Astrocyte of the cerebellum (primary cell): ENCODE measurements at regions not wholly inside any gene's neighbourhood (a gene's known extent, or its start where the extent isn't known, plus 50 kb on each side); places are given as distances from the start of the nearest gene placed in this dataset.
"Not testable (repeated sequence)": the region's sequence is repeated elsewhere in the genome, so short reads cannot be mapped to it uniquely, and the experiment has no call there.

ENCODE experiments used
- DNase-seq: peaks from one replicate; pipeline ENCODE4 v3.0.0-alpha.2; 2011; ENCODE audit warnings: low read depth
- H3K4me3 ChIP-seq: 2 replicates; pipeline ENCODE4 v1.5.1; 2011; ENCODE audit warnings: mild to moderate bottlenecking, low read depth, low read length, moderate library complexity
- in situ Hi-C: cut with HindIII; loops from 2 replicates; pipeline ENCODE4 v1.10.0; 2017; ENCODE audit warnings: low sequenced_read_pairs
- TF ChIP-seq, protein P1 (sequence below): IDR thresholded peaks from 2 replicates; pipeline ENCODE4 v1.5.1; 2012; ENCODE audit warnings: low read length, low read depth, moderate library complexity, mild to moderate bottlenecking; ENCODE audit errors: missing control alignments

DNA sequence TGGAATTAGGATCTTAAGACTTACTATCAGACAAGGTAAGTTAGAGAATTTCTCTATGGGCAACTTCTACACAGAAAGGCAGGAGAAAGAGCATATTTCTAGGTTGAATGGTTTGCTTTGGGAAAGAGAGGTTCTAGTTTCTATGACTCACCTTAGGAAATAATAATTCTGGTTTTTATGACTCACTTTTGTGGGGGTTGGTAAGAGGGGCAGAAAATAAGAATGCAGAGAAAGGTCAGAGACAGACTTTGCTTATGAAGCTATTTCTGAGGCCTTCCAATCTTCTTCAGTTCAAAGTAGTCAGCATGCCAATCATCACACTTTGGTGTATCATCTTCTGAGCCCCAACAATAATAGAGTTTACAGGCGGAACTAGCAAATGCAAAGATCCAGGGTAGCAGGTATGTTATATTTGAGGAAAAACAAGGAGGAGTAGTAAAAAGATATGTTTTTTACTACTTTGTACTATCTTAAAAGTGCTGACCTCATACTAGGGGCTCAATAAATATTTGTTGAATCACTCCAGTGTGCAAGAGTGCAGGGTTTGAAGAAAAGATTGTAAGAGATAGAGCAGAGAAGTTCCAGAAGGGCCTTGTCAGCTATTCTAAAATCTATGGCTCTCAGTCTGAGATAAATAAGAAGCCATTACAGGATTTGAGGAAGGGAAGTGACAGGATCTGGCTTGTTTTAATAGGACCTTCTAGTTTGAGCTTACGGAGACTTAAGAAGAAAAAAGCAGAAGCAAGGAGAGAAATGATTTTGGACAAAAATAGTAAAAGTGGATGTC lies 56.7 kb upstream of the LRFN5 start:
- DNase-seq, result peak; percentile 28
- TF ChIP-seq, protein P1, sequence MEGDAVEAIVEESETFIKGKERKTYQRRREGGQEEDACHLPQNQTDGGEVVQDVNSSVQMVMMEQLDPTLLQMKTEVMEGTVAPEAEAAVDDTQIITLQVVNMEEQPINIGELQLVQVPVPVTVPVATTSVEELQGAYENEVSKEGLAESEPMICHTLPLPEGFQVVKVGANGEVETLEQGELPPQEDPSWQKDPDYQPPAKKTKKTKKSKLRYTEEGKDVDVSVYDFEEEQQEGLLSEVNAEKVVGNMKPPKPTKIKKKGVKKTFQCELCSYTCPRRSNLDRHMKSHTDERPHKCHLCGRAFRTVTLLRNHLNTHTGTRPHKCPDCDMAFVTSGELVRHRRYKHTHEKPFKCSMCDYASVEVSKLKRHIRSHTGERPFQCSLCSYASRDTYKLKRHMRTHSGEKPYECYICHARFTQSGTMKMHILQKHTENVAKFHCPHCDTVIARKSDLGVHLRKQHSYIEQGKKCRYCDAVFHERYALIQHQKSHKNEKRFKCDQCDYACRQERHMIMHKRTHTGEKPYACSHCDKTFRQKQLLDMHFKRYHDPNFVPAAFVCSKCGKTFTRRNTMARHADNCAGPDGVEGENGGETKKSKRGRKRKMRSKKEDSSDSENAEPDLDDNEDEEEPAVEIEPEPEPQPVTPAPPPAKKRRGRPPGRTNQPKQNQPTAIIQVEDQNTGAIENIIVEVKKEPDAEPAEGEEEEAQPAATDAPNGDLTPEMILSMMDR, result no peak
- in situ Hi-C loops, result no loop called here
- H3K4me3 ChIP-seq, result no peak overlapping the region

DNA sequence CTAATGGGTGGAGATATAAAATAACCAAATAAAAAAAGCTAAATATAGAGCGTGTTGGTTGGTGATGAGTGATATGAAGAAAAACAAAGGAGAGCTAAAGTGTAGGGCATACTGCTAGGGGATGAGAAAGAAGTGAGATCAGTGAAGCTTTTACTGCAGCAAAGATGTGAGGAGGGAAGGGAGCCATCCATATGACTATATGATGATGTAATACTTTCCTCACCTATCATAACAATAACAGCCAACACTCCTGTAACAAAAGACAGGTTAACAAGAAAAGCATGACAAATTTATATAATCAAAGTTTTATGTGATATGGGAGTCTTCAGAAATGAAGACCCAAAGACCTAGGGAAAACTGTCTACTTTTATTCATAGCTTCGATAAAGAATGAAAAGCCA lies 57.4 kb upstream of the LRFN5 start:
- TF ChIP-seq, protein P1, result no peak
- H3K4me3 ChIP-seq, result no peak overlapping the region
- no peak for DNase-seq
- in situ Hi-C loops, result no loop called here

DNA sequence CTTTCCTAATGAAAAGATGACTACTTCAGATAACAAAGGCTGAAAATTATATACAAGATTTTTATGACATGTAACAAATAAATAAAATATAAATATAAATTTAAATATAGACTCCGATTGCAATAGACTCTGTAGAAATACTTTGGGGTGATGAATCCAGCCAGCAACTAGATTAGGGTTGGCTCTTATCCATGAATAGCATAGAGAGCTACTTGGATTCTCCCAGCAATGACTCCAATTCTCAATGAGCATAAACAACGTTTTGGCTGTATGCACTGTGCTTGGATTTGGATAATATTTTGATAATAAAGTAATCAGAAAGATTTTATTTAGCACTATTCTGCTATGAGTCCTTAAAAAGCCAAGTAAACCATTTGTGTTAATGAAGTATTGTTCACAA lies 58.0 kb upstream of the LRFN5 start:
- in situ Hi-C loops, result no loop called here
- H3K4me3 ChIP-seq, result no peak overlapping the region
- TF ChIP-seq, protein P1, result no peak
- peak; percentile 2 for DNase-seq

DNA sequence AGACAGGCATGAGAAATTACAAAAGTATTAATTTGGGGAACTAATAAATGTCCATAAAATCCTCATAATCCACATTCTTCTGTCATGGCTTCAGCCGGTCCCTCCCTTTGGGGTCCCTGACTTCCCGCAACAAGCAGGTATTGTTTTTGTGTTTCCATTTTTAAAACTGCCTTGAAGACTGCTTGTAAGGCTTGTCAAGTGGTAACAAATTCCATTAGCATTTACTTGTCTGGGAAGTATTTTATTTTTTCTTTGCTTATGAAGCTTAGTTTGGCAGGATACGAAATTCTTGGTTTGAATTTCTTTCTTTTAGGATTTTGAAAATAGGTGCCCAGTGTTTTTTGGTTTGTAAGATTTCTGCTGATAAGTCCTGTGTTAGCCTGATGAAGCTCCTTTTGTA lies 65.3 kb upstream of the LRFN5 start:
- in situ Hi-C loops, result no loop called here
- H3K4me3 ChIP-seq, result no peak overlapping the region
- no peak for DNase-seq
- TF ChIP-seq, protein P1, result no peak

DNA sequence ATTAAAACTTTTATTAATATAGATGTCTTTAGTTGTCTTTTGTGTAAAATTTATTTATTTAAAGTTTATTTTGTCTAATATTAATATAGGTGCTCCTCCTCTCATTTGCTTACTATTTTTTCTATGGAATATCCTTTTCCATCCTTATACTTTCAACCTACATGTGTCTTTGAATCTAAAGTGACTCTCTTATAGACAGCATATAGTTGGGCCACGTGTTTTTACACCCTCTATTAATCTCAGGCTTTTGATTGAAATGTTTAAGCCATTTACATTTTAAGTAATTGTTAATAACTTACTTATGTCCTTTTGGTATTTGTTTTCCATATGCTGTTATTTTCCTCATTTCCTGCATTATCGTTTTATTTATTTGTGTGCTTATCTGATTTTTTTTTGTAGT lies 74.4 kb upstream of the LRFN5 start:
- no peak overlapping the region for H3K4me3 ChIP-seq
- no peak for DNase-seq
- TF ChIP-seq, protein P1, result no peak
- in situ Hi-C loops, result no loop called here

DNA sequence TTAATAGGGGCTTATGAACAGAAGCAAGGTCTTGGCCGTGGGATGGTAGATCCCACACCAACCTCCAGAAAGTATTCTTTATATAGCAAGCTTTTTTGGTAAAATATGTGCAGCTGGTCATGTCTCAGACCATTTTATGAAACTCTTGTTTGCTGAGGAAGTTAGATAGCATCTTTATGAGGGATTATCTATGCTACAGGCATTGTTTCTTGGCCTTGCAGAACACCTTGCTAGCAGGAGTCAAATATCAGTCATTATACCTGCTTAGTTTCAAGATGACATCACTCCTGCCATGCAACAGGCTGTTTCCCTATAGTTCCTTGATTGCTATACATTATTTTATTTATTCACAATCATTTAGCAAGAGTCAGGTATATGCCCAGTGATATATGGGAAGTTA lies 84.8 kb upstream of the LRFN5 start:
- in situ Hi-C loops, result no loop called here
- H3K4me3 ChIP-seq, result no peak overlapping the region
- TF ChIP-seq, protein P1, result no peak
- DNase-seq, result no peak

DNA sequence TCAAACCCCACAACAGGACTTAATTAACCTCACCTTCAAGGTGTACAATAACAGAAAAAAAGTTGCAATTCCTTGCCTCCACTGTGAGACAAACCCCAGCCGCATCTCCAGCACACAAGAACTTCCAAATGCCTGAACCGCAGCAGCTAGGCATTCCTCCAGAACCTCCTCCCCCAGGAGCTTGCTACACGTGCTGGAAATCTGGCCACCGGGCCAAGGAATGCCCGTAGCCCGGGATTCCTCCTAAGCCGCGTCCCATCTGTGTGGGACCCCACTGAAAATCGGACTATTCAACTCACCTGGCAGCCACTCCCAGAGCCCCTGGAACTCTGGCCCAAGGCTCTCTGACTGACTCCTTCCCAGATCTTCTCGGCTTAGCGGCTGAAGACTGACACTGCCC lies 88.6 kb upstream of the LRFN5 start:
- H3K4me3 ChIP-seq, in situ Hi-C loops, DNase-seq: not testable (repeated sequence)
